IMR-90 (cell line): ENCODE measurements at regions not wholly inside any gene's neighbourhood (a gene's known extent, or its start where the extent isn't known, plus 50 kb on each side); places are given as distances from the start of the nearest gene placed in this dataset.

ENCODE experiments used
- CHD1 ChIP-seq: IDR thresholded peaks from 2 replicates; pipeline ENCODE4 v1.6.1; 2012; ENCODE audit warnings: low read depth, low read length, improper control_type of control experiment
- CTCF ChIP-seq: conservative IDR thresholded peaks from 2 replicates; pipeline ENCODE4 v1.5.1; 2012; ENCODE audit warnings: mild to moderate bottlenecking, low read depth, low read length, improper control_type of control experiment
- MAFK ChIP-seq: IDR thresholded peaks from 2 replicates; pipeline ENCODE4 v1.6.1; 2012; ENCODE audit warnings: low read depth, low read length, improper control_type of control experiment
- MXI1 ChIP-seq: IDR thresholded peaks from 2 replicates; pipeline ENCODE4 v1.6.1; 2012; ENCODE audit warnings: low read depth, mild to moderate bottlenecking, low read length, moderate library complexity, borderline replicate concordance
- POLR2A ChIP-seq: IDR thresholded peaks from 2 replicates; pipeline ENCODE4 v1.6.1; 2012; ENCODE audit warnings: mild to moderate bottlenecking, low read depth, low read length

- TF ChIP-seq CTCF, result no peak
- TF ChIP-seq POLR2A, result no peak
- no peak for TF ChIP-seq MAFK
- TF ChIP-seq MXI1, result no peak
- TF ChIP-seq CHD1, result no peak
Observed at GRCh38 chr4:24179201-24179840, 289.5 kb upstream of the PPARGC1A start.
